Osteocyte (in vitro differentiated cells): ENCODE measurements at regions not wholly inside any gene's neighbourhood (a gene's known extent, or its start where the extent isn't known, plus 50 kb on each side); places are given as distances from the start of the nearest gene placed in this dataset.

Experiments
- DNase-seq: peaks from one replicate; pipeline ENCODE4 v3.0.0; 2021; ENCODE audit warnings: mixed read lengths; ENCODE audit not compliant: unreplicated experiment; ENCODE audit errors: extremely low spot score
- H3K27ac Mint-ChIP-seq: one replicate; pipeline ENCODE4 v1.8.0; 2021; ENCODE audit warnings: mild to moderate bottlenecking, mixed read lengths; ENCODE audit not compliant: unreplicated experiment
- H3K27me3 Mint-ChIP-seq: one replicate; pipeline ENCODE4 v1.8.0; 2021; ENCODE audit warnings: mixed read lengths; ENCODE audit not compliant: unreplicated experiment
- H3K36me3 Mint-ChIP-seq: one replicate; pipeline ENCODE4 v1.8.0; 2021; ENCODE audit warnings: mixed read lengths; ENCODE audit not compliant: unreplicated experiment
- H3K4me1 Mint-ChIP-seq: one replicate; pipeline ENCODE4 v1.8.0; 2021; ENCODE audit warnings: mixed read lengths; ENCODE audit not compliant: unreplicated experiment
- H3K4me3 Mint-ChIP-seq: one replicate; pipeline ENCODE4 v1.8.0; 2021; ENCODE audit warnings: mild to moderate bottlenecking, moderate library complexity, mixed read lengths; ENCODE audit not compliant: unreplicated experiment
- H3K9me3 Mint-ChIP-seq: one replicate; pipeline ENCODE4 v1.8.0; 2021; ENCODE audit warnings: mixed read lengths; ENCODE audit not compliant: unreplicated experiment
- TF ChIP-seq, protein P1 (sequence below): fragments of 200-600 bp; sonication (generic); IDR thresholded peaks from 2 replicates; pipeline ENCODE4 v1.5.0; 2021; ENCODE audit warnings: antibody characterized with exemption, mild to moderate bottlenecking, moderate library complexity

- Mint-ChIP-seq H3K36me3 (no peaks in the 10 kb centered on the region), H3K4me1 (no peaks in the 10 kb centered on the region), H3K27me3 (no peaks in the 10 kb centered on the region), H3K9me3 (no peaks in the 10 kb centered on the region), H3K4me3 (no peak overlapping the region), H3K27ac (no peak overlapping the region)
- DNase-seq, result no peak
- TF ChIP-seq, protein P1, sequence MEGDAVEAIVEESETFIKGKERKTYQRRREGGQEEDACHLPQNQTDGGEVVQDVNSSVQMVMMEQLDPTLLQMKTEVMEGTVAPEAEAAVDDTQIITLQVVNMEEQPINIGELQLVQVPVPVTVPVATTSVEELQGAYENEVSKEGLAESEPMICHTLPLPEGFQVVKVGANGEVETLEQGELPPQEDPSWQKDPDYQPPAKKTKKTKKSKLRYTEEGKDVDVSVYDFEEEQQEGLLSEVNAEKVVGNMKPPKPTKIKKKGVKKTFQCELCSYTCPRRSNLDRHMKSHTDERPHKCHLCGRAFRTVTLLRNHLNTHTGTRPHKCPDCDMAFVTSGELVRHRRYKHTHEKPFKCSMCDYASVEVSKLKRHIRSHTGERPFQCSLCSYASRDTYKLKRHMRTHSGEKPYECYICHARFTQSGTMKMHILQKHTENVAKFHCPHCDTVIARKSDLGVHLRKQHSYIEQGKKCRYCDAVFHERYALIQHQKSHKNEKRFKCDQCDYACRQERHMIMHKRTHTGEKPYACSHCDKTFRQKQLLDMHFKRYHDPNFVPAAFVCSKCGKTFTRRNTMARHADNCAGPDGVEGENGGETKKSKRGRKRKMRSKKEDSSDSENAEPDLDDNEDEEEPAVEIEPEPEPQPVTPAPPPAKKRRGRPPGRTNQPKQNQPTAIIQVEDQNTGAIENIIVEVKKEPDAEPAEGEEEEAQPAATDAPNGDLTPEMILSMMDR, result no peak
Observed at GRCh38 chr14:42057111-42057510, 450.4 kb downstream of the LRFN5 start.

DNA sequence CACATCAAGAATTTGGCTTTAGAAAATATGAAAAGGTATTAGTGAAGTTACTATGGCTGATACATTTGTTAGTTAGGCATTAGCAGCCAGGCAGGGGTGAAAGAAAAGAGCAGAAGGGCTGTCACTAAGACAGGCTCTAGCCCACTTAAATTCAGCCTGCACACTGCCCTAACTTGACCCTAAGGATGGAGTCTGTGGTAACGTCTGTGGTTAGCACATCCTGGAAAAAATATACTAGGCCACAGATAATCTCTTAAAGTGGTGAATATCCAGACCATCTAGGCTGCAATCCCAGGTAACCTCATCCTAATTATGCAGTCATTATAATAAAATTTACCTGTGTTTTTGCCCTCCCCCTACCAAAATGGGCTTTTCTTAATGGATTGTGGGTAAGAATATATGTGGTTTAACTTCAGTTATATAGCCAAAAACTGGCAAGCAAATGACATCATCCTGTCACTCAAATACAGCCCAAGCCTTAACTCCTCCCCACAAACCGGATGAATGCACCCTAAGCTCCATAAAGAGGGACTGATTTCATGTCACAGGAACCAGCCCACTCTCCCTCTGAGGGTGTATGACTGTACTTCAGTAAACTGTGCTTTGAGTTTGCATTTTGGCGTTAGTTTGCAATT is 440.9 kb downstream of the LRFN5 start:
- H3K9me3 Mint-ChIP-seq, result no peaks in the 10 kb centered on the region
- H3K4me3 Mint-ChIP-seq, result no peak overlapping the region
- H3K27ac Mint-ChIP-seq, result no peak overlapping the region
- no peaks in the 10 kb centered on the region for H3K27me3 Mint-ChIP-seq
- TF ChIP-seq, protein P1, result no peak
- no peak for DNase-seq
- H3K4me1 Mint-ChIP-seq, result no peaks in the 10 kb centered on the region
- H3K36me3 Mint-ChIP-seq, result no peaks in the 10 kb centered on the region

GRCh38 chr14:42045383-42045782 is 438.7 kb downstream of the LRFN5 start:
- Mint-ChIP-seq H3K27ac (no peak overlapping the region), H3K9me3 (peaks cover 4% of the 10 kb centered on the region), H3K4me1 (no peaks in the 10 kb centered on the region), H3K36me3 (no peaks in the 10 kb centered on the region), H3K27me3 (no peaks in the 10 kb centered on the region), H3K4me3 (no peak overlapping the region)
- no peak for DNase-seq
- TF ChIP-seq, protein P1, result no peak

GRCh38 chr14:42028607-42029006 is 421.9 kb downstream of the LRFN5 start:
- TF ChIP-seq, protein P1, result no peak
- Mint-ChIP-seq H3K9me3 (no peaks in the 10 kb centered on the region), H3K4me1 (no peaks in the 10 kb centered on the region), H3K27me3 (no peaks in the 10 kb centered on the region), H3K36me3 (no peaks in the 10 kb centered on the region), H3K4me3 (no peak overlapping the region), H3K27ac (no peak overlapping the region)
- DNase-seq, result no peak

GRCh38 chr14:42027271-42027670 is 420.6 kb downstream of the LRFN5 start:
- H3K27ac Mint-ChIP-seq, result no peak overlapping the region
- H3K4me1 Mint-ChIP-seq, result no peaks in the 10 kb centered on the region
- H3K9me3 Mint-ChIP-seq, result peaks cover under 1% of the 10 kb centered on the region
- H3K27me3 Mint-ChIP-seq, result no peaks in the 10 kb centered on the region
- DNase-seq, result no peak
- TF ChIP-seq, protein P1, result no peak
- H3K4me3 Mint-ChIP-seq, result no peak overlapping the region
- no peaks in the 10 kb centered on the region for H3K36me3 Mint-ChIP-seq
